ENCODE measurements at regions not wholly inside any gene's neighbourhood (a gene's known extent, or its start where the extent isn't known, plus 50 kb on each side); places are given as distances from the start of the nearest gene placed in this dataset.
"Not testable (repeated sequence)": the region's sequence is repeated elsewhere in the genome, so short reads cannot be mapped to it uniquely, and the experiment has no call there.

- no peak for DNase-seq (ENCODE audit: low read depth)
Observed at GRCh38 chr5:163696579-163696887, 191.1 kb downstream of the MAT2B start.

DNA sequence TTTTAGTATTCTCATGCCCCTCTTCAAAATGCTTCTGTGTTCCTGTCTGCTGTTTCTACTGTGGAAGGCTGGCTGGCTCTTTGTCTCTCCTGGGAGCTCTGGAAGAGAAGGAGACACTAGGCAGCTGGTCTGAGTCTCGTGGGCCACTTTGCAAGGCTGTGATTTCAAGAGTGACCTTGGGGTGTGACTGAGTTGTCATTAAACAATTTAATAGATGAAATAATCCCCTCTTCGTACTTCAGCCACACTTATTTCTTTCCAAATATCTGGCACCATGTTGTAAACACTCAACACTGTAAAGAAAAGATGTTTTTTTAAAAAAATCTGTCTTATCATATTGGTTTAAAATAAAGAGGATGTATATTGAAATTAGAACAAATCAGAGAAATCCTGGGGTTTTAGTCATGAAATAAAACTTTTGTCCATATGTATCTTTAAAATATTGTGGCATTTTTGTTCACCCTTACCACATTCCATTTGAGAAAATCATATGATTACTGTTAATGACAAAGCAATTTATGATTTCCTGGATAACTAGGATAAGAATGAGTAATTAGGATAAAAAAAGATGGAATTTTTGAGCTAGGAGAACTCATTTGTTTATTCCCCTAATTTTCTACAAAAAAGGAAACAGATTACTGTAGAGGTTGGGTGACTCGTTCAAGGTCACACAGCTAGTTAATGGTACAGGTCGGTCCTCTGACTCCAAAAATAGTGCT, 200.8 kb downstream of the MAT2B start:
- DNase-seq (ENCODE audit: low read depth) = no peak

GRCh38 chr5:163712011-163712410, 206.6 kb downstream of the MAT2B start:
- DNase-seq (ENCODE audit: low read depth) = no peak

DNA sequence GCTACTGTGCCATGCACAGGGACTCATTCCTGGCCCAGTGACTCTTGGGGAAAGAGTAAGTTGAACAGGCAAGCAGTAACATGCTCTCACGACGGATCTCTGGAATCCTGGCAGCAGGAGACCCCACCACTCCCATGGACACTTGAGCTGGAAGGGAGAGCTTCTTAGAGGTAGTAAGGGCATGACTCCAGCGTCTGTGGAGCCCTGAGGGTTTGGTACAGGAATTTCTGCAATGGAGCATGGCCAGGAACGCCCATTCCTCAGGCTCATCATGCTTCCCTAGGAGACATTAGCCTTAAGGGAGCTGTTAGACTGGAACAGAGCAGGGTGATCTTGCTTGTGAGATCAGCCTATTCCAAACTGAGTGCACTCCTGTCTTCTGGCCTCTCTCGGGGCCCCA, 212.9 kb downstream of the MAT2B start:
- DNase-seq (ENCODE audit: low read depth) = no peak

DNA sequence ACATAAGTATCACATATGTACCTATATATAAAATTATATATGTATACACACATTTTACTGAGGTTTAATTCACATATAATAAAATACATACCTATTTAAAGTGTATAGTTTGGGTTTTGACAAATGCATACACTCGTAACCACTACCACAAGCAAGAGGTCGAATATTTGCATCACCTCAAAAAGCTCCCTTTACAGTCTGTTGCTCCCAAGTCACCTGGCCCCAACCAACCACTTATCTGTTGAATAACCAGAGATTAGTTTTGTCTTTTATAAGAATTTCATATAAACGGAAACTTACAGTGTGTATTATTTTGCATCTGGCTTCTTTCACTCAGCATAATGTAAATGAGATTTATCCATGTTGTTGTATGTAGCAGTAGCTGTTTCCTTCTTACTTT, 218.9 kb downstream of the MAT2B start:
- no peak for DNase-seq (ENCODE audit: low read depth)

GRCh38 chr5:163727028-163727427, 221.6 kb downstream of the MAT2B start:
- DNase-seq (ENCODE audit: low read depth) = no peak

DNA sequence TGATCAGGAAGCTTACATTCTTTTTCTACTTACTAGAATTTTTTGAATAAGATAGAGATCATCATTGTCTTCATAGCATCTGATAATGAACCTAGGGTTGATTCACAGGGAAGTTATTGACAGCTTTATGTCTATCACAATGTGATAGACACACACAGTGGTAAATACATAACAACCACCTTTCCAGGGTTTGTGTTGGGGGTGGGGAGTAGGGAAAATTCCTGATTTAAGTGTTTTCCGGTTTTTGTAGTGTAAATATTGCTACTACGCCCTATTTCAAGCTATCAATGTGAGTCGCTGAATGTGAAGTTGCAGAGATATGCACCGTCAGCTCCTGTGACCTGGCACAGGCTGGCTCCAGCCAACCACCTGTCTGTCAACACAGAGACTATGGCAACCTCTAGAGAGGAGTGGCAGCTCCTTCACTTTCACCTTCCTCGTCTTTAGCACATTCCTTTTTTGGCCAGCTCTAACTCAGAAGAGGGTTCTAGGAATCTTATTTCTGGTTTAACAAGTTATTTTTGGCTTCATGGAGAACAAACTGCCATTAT, 224.9 kb downstream of the MAT2B start:
- DNase-seq (ENCODE audit: low read depth) = no peak

DNA sequence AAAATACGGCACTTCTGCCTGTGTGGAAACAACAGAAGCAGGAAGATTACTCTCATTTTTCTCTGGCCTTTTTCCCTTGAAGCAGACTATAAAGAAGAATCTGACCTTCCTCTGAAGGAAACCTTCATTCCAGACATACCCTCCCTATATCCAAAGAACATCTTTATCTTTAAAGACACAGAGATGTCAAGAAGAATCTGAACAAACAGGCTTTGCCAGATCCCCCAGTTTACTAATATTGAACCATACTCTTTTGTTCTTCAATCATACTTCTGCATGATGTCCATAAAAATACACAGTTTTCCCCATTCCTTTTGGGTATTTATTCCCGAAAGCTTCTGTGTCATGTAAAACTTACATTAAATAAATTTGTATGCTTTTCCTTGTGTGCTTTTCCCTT, 225.8 kb downstream of the MAT2B start:
- no peak for DNase-seq (ENCODE audit: low read depth)

- DNase-seq (ENCODE audit: low read depth) = no peak
Observed at GRCh38 chr5:163735069-163735468, 229.7 kb downstream of the MAT2B start.

- DNase-seq (ENCODE audit: low read depth) = no peak
Observed at GRCh38 chr5:163747586-163747985, 242.2 kb downstream of the MAT2B start.

DNA sequence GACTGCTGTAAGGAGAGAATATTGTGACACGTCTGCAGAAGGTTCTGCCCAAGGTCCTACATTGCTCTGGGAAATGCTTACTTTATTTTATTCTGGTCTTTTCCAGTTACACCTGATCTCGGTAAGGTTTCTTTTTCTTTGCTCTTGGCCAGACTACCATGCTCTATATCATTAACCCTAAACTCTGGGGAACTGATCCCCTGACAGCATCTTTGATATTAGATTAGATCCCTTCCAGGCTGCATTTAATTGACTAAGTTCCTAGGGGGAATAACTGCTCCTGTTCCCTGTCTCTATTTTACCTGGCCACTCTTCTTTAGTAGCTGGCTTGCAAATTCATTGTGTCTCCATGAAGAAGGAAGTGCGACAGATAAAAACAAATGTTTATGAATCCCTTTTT, 243.5 kb downstream of the MAT2B start:
- no peak for DNase-seq (ENCODE audit: low read depth)

DNA sequence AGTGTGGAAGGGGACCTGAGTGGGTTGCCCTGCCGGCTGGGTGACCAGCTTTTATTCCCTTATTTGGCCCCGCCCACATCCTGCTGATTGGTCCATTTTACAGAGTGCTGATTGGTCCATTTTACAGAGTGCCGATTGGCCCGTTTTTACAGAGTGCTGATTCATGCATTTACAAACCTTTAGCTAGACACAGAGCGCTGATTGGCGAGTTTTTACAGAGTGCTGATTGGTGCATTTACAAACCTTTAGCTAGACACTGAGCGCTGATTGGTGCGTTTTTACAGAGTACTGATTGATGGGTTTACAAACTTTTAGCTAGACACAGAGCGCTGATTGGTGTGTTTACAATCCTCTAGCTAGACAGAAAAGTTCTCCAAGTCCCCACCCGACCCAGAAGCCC, 245.0 kb downstream of the MAT2B start:
- not testable (repeated sequence) for DNase-seq (ENCODE audit: low read depth)

DNA sequence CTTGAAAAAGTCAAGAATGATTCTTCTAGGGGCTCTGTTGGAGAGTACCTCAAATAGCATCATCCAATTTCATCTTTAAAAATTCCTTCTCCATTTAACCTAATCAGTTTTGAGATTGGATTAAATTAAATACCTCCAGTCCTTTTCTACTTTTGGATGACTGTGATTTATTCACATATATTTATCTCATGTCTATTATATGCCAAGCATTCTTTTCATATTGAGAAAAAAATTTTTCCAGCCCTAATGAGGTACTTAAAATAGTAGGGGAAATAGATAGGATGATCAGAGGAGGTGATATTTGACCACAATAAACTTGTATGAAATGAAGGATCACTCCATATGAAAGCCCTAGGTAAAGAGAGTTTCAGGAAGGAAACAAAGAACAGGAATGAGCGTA, 250.1 kb downstream of the MAT2B start:
- DNase-seq (ENCODE audit: low read depth) = no peak

- DNase-seq (ENCODE audit: low read depth) = no peak
Observed at GRCh38 chr5:163756170-163756569, 250.8 kb downstream of the MAT2B start.

GRCh38 chr5:163757344-163757743, 251.9 kb downstream of the MAT2B start:
- no peak for DNase-seq (ENCODE audit: low read depth)

DNA sequence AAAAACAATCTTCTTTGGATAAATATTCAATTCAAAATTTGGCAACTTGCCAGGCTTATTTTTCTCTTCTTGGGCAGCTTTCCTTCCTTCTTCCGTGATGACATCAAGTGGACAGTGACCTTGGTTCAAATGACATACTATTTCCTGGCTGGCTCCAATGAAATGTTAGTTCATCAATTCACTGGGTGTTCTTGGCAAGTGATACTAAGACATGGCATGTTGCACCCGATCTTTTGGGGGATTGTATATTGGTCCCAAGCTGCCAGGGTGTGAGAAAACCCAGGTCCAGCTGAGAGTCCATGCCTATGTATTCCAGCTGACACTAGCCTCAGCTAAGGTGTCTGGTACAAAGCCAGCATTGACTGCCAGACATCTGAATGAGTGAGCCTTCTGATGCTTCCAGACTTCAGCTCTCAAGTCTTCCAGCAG, 252.9 kb downstream of the MAT2B start:
- DNase-seq (ENCODE audit: low read depth) = no peak

DNA sequence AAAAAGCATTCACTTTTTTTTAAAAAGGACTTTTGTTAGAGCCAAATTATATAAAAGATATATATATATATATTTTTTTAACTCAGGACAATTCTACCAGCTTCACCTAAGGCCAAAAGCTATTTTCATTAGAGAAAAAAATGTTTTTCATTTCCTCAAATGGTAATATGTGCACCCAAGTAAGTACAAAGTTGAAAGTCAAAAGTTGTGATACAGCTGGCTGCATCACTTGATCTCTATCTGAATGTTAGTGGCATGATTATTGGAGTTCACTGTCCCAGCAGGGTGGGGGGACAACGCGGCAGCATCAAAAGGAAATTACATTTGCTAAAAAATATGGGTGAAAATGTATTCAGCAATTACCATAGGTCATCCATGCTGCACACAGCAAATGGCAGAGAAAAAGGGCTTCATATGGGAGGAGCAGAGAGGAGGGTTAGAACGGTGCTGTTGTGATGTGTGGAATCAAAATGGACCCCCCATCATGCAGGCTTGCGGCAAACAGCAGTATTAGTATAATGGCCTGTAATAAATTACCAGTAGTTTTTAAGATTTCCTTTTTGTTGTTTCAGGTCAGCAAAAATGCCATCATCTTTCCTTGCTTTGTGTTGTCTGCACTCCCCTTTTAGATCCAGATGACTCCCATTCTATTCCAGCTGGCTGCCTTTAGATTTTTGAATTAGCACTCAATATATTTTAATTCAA, 253.7 kb downstream of the MAT2B start:
- no peak for DNase-seq (ENCODE audit: low read depth)

DNA sequence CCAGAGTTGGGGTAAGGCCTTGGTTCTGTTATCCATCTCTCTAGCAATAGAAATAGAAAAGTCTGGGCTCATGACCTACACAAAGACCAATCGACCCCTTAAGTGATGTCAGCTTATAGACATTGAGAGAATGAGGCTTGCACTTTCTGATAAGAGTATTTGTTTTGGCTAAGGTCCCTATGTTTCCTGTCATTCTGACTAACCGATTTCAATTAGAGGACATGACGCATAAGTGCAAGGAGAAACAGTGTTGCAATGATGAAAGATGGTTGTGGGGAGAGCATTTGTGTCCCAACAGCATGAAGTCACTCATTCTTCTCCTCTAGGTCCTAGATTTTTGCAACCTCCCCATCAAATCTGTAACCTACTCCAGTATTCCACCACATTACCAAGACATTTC, 255.1 kb downstream of the MAT2B start:
- no peak for DNase-seq (ENCODE audit: low read depth)

GRCh38 chr5:163766936-163767670, 261.7 kb downstream of the MAT2B start:
- no peak for DNase-seq (ENCODE audit: low read depth)

DNA sequence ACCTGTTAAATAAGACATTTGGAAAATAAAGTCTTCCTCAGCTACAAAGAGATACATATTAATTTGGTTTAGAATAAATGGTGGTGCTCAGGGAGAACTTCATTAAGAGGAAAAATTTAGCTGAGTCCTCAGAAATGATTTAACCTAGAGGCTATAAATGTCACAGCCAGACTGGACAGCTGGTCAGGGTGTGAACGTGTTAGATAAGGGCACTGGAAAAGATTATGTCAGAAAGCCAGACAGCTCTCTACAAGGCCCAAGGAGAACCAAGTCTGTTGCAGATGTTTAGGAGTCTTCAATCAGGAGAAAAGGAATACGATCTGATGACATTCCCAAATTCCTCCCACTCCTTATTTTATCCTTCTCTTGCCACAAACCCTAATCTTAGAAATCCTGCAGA, 265.2 kb downstream of the MAT2B start:
- DNase-seq (ENCODE audit: low read depth) = no peak

DNA sequence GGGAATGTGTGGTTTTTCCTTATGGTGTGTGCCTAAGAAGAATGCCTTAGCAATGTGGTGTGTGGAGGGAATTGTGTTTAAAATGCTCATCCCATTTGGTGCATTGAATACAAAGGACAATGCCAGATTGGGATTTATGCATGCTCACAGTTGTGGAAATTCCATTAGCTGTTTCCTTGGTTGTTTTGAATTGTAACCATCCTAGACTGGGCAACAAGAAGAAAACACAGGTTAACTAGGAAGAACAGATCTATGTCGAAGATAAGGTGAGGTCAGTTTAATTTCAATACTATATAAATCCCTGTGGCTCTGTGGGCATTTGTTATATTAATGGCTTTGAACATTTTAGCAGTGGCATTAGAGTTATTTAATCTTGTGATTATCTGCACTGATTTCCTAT, 266.8 kb downstream of the MAT2B start:
- no peak for DNase-seq (ENCODE audit: low read depth)

DNA sequence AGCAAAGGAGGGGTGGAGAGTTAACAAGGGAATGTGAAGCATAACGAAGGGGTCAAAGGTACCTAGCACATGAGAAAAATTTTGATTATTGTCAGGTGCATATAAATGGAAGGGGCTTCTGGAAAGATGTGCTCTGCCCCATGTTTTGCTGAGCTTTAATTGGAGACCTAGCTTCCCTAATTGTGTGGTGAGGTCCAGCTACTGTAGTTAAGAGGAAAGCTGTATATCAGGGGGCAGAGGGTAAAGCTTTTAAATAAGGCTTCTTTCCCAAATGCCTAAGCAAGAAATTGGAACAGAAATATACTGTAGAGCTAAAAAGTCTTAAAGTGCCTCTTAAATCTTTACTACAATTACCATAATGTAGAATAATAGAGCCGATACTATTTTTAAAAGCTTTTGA, 267.2 kb downstream of the MAT2B start:
- no peak for DNase-seq (ENCODE audit: low read depth)

DNA sequence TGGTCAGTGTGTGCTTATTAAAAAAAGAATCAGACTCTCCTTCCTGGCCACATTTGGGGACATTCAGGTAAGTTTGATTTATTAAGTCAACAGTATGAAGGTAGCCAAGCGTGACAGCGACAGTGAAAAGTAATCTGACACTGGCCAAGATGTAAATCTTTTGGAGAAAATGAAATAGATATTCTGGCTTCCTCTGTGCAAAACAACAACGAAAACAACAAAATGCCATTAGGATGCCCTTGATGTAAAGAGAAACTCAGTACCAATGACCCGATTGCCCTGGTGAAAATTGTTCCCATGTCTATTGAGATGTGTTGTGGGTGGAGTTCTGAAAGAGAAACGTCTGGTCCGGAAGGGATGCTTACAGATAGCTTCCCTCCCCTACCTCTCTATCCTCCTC, 267.8 kb downstream of the MAT2B start:
- no peak for DNase-seq (ENCODE audit: low read depth)

Data from GM04504 (cell line).